ENCODE measurements at regions not wholly inside any gene's neighbourhood (a gene's known extent, or its start where the extent isn't known, plus 50 kb on each side); places are given as distances from the start of the nearest gene placed in this dataset.

DNA sequence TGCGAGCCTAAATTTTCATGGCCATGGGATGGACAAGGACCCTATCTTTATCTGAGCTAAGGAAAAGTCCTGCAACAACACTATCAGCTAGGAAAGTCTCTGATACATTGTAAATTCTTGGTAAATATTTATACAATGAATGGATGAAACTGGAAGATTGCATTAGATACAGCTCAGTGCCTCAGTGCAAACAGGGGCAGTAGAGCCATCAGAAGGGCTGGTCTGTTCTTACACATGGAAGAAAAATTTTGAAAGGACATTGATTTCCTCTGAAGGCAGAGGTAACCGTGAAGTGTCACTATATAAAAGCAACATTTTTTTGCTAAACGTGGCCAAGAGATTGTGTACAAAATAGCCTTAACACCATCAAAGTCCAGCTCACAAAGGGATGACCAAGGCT, 153.2 kb upstream of the GADL1 start:
- ChIA-PET POLR2A (ENCODE audit: unreplicated experiment) (no interaction called here), CTCF (no interaction called here)
- H3K14ac ChIP-seq (replicated peaks; ENCODE audit: low read depth, low read length) = no peak overlapping the region
- H4K91ac ChIP-seq (ENCODE audit: insufficient read depth, low read depth, low read length) = no peak overlapping the region
- no peak overlapping the region for H3K4ac ChIP-seq (ENCODE audit: low read depth, low read length)
- H2BK20ac ChIP-seq (ENCODE audit: low read depth, low read length) = no peak overlapping the region
- no peak overlapping the region for H2BK15ac ChIP-seq (ENCODE audit: low read depth, low read length)
- BruUV-seq (replicated peaks) = no TSS peak
- no peaks in the 10 kb centered on the region for H3K79me1 ChIP-seq (ENCODE audit: low read depth in 1 of 2, low read length in 2 of 2)
- no peak overlapping the region for H2AK5ac ChIP-seq (ENCODE audit: low read depth, low read length)
- dilution Hi-C loops (cut with HindIII; ENCODE audit: low sequenced_read_pairs, unreplicated experiment) (no loop called here), in situ Hi-C loops (cut with MboI; ENCODE audit: low sequenced_read_pairs) (no loop called here), intact Hi-C loops (cut with micrococcal nuclease) (no loop called here)
- H4K5ac ChIP-seq (ENCODE audit: low read depth, low read length) = no peak overlapping the region
- no peak overlapping the region for H3K23ac ChIP-seq (ENCODE audit: low read depth, low read length)
- H3K18ac ChIP-seq (ENCODE audit: low read depth, low read length) = no peak overlapping the region
- no peak for ATAC-seq (ENCODE audit: low read depth)
- H3K4me1 ChIP-seq (ENCODE audit: control insufficient read depth, insufficient read depth, low read length) = no peaks in the 10 kb centered on the region
- peaks cover 5% of the 10 kb centered on the region; the same call in 1 of the 2 replicates for H3K9me3 ChIP-seq (ENCODE audit: control insufficient read depth, insufficient read depth, low read length)
- H3K56ac ChIP-seq (ENCODE audit: extremely low read depth, insufficient read depth, low read length) = no peak overlapping the region
- no peak overlapping the region for H2BK5ac ChIP-seq (ENCODE audit: low read depth, low read length, poor library complexity, severe bottlenecking)
- no peak overlapping the region for H3K4me3 ChIP-seq (ENCODE audit: insufficient read depth, low read depth, low read length)
- no peak for DNase-seq
- no peak overlapping the region for H2BK120ac ChIP-seq (ENCODE audit: low read depth, low read length)
- H2AFZ ChIP-seq (replicated peaks; ENCODE audit: low read length, poor library complexity) = no peak overlapping the region
- TF ChIP-seq MAFK (IDR thresholded peaks at IDR 0.05; ENCODE audit: low read depth, low read length) = no peak
- no peak for TF ChIP-seq MAZ (IDR thresholded peaks at IDR 0.05; ENCODE audit: borderline replicate concordance, low read depth, low read length)
- TF ChIP-seq BHLHE40 (IDR thresholded peaks at IDR 0.05; ENCODE audit: low read depth, low read length) = no peak
- no peak for TF ChIP-seq RAD21 (IDR thresholded peaks at IDR 0.05; ENCODE audit: low read length)
- TF ChIP-seq RFX5 (IDR thresholded peaks at IDR 0.05; ENCODE audit: low read depth, low read length) = no peak
- TF ChIP-seq POLR2A (IDR thresholded peaks at IDR 0.05; ENCODE audit: low read depth, low read length) = no peak
- TF ChIP-seq SMC3 (IDR thresholded peaks at IDR 0.05; ENCODE audit: low read depth, low read length) = no peak
- TF ChIP-seq, protein P1, sequence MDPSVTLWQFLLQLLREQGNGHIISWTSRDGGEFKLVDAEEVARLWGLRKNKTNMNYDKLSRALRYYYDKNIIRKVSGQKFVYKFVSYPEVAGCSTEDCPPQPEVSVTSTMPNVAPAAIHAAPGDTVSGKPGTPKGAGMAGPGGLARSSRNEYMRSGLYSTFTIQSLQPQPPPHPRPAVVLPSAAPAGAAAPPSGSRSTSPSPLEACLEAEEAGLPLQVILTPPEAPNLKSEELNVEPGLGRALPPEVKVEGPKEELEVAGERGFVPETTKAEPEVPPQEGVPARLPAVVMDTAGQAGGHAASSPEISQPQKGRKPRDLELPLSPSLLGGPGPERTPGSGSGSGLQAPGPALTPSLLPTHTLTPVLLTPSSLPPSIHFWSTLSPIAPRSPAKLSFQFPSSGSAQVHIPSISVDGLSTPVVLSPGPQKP (IDR thresholded peaks at IDR 0.05; ENCODE audit: borderline replicate concordance, low read depth, low read length) = no peak
- TF ChIP-seq NFE2L2 (IDR thresholded peaks at IDR 0.05; ENCODE audit: low read depth, low read length) = no peak
- no peak for TF ChIP-seq FOS (IDR thresholded peaks at IDR 0.05; ENCODE audit: low read depth, low read length)
- no peak overlapping the region for H3K4me2 ChIP-seq (ENCODE audit: low read depth, low read length)
- WGBS, 2 experiments (ENCODE audit: extremely low coverage in 2 of 2, insufficient read length in 1 of 2) = no CpG with 5 or more reads among the region's 3 CpGs
- no peak overlapping the region for H2AK9ac ChIP-seq (replicated peaks; ENCODE audit: low read depth, low read length, poor library complexity)
- no peaks in the 10 kb centered on the region for H4K20me1 ChIP-seq (ENCODE audit: insufficient read depth, low read length)
- H3K9me1 ChIP-seq (ENCODE audit: insufficient read depth, low read length) = no peaks in the 10 kb centered on the region
- no peak overlapping the region for H3K9ac ChIP-seq (ENCODE audit: low read depth, low read length)
- no peak overlapping the region for H3K27ac ChIP-seq (ENCODE audit: insufficient read depth, low read length)
- no peaks in the 10 kb centered on the region for H3K36me3 ChIP-seq (ENCODE audit: control insufficient read depth, insufficient read depth, low read length)
- H3K27me3 ChIP-seq (ENCODE audit: control insufficient read depth, insufficient read depth, low read length) = no peaks in the 10 kb centered on the region; the same call in 1 of the 2 replicates
- H4K8ac ChIP-seq (ENCODE audit: low read depth in 2 of 2, low read length in 2 of 2) = no peak overlapping the region

All from IMR-90 (cell line).